ENCODE measurements at regions not wholly inside any gene's neighbourhood (a gene's known extent, or its start where the extent isn't known, plus 50 kb on each side); places are given as distances from the start of the nearest gene placed in this dataset.

DNA sequence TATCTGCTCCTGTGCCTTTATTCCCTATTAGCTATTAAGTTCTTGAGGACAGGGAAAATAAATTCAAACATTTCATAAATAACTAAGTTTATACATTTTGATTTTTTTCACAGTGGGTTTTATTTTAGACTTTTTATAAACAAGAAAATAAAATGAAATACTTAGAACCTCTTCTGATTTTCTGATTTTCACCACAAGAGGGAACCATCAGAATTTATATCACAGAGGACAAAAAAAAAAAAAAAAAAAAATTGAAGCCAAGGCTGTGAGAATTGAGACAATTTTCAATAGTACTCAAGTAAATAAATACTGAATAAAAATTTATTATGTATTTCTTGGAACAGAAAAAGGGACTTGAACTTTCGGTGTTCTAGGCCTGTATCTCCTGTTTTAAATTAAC lies 288.1 kb downstream of the SH3BGRL start:
- no peak overlapping the region for H2BK120ac ChIP-seq (ENCODE audit: low read depth, low read length)
- H3K9me3 ChIP-seq (replicated peaks in 1 of 2; ENCODE audit: control insufficient read depth in 2 of 2, insufficient read depth in 1 of 2, low read depth in 1 of 2, low read length in 2 of 2) = no peaks in the 10 kb centered on the region
- H2AFZ ChIP-seq (ENCODE audit: low read length) = no peak overlapping the region
- no peak overlapping the region for H2BK15ac ChIP-seq (ENCODE audit: low read length)
- no peak overlapping the region for H3K23ac ChIP-seq (ENCODE audit: low read depth, low read length, poor library complexity)
- H2AK5ac ChIP-seq (ENCODE audit: low read depth, low read length) = no peak overlapping the region
- H3K18ac ChIP-seq (ENCODE audit: low read length) = no peak overlapping the region
- H3K4me2 ChIP-seq (ENCODE audit: insufficient read depth, low read length, poor library complexity, severe bottlenecking) = no peak overlapping the region
- no peak for DNase-seq (ENCODE audit: low spot score)
- H4K91ac ChIP-seq (ENCODE audit: low read depth, low read length, poor library complexity) = no peak overlapping the region
- no peak overlapping the region for H2BK12ac ChIP-seq (ENCODE audit: low read length)
- no peak overlapping the region for H3K4me3 ChIP-seq (ENCODE audit: low read length in 2 of 2)
- no peaks in the 10 kb centered on the region for H3K36me3 ChIP-seq (replicated peaks in 1 of 2; ENCODE audit: control insufficient read depth in 2 of 2, insufficient read depth in 2 of 2, low read length in 2 of 2)
- H3K14ac ChIP-seq (ENCODE audit: low read length) = no peak overlapping the region
- no CpG with 5 or more reads among the region's 1 CpG for WGBS, 2 donors (ENCODE audit: extremely low coverage in 2 of 2, insufficient read length in 2 of 2, insufficient replicate concordance in 1 of 2)
- no peak overlapping the region for H3K27ac ChIP-seq (replicated peaks; ENCODE audit: low read length)
- H3K9ac ChIP-seq (ENCODE audit: low read depth, low read length, poor library complexity) = no peak overlapping the region
- H2BK5ac ChIP-seq (ENCODE audit: low read length) = no peak overlapping the region
- no peak overlapping the region for H4K8ac ChIP-seq (ENCODE audit: low read depth, low read length)
- H3K4me1 ChIP-seq (ENCODE audit: control insufficient read depth in 2 of 2, insufficient read depth in 1 of 2, low read depth in 1 of 2, low read length in 2 of 2) = no peaks in the 10 kb centered on the region
- no peak overlapping the region for H3K4ac ChIP-seq (ENCODE audit: low read length)
- H3K27me3 ChIP-seq (ENCODE audit: control insufficient read depth in 3 of 3, insufficient read depth in 3 of 3, low read depth in 1 of 3, low read length in 3 of 3) = no peaks in the 10 kb centered on the region
- H3K79me1 ChIP-seq (ENCODE audit: low read depth, low read length) = no peaks in the 10 kb centered on the region

DNA sequence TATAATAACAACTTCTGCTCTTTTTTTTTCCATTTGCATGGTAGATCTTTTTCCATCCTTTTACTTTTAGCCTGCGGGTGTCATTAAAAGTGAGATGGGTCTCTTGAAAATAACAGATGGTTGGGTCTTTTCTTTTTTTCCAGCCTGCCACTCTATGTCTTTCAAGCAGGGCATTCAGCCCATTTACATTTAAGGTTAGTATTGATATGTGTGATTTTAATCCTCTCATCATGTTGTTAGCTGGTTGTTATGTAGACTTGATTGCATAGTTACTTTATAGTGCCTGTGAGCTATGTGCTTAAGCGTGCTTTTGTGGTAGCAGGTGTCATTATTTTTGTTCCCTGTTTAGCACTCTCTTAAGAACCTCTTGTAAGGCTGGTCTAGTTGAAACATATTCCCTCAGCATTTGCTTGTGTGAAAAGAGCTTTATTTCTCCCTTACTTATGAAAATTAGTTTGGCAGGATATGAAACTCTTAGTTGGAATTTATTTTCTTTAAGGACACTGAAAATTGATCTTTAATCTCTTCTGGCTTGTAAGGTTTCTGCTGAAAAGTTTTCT lies 326.1 kb downstream of the SH3BGRL start:
- no peak overlapping the region for H2BK12ac ChIP-seq (ENCODE audit: low read length)
- H3K4me1 ChIP-seq (ENCODE audit: control insufficient read depth in 2 of 2, insufficient read depth in 1 of 2, low read depth in 1 of 2, low read length in 2 of 2) = no peaks in the 10 kb centered on the region
- H2BK15ac ChIP-seq (ENCODE audit: low read length) = no peak overlapping the region
- no peak overlapping the region for H4K91ac ChIP-seq (ENCODE audit: low read depth, low read length, poor library complexity)
- H3K27ac ChIP-seq (replicated peaks; ENCODE audit: low read length) = no peak overlapping the region
- H3K4me2 ChIP-seq (ENCODE audit: insufficient read depth, low read length, poor library complexity, severe bottlenecking) = no peak overlapping the region
- H2AFZ ChIP-seq (ENCODE audit: low read length) = no peak overlapping the region
- no peaks in the 10 kb centered on the region for H3K36me3 ChIP-seq (replicated peaks in 1 of 2; ENCODE audit: control insufficient read depth in 2 of 2, insufficient read depth in 2 of 2, low read length in 2 of 2)
- no peaks in the 10 kb centered on the region for H3K9me3 ChIP-seq (replicated peaks in 1 of 2; ENCODE audit: control insufficient read depth in 2 of 2, insufficient read depth in 1 of 2, low read depth in 1 of 2, low read length in 2 of 2)
- H3K14ac ChIP-seq (ENCODE audit: low read length) = no peak overlapping the region
- no peak overlapping the region for H3K23ac ChIP-seq (ENCODE audit: low read depth, low read length, poor library complexity)
- no peak overlapping the region for H2BK5ac ChIP-seq (ENCODE audit: low read length)
- no peak overlapping the region for H2AK5ac ChIP-seq (ENCODE audit: low read depth, low read length)
- no peak overlapping the region for H3K18ac ChIP-seq (ENCODE audit: low read length)
- no peak overlapping the region for H4K8ac ChIP-seq (ENCODE audit: low read depth, low read length)
- no peak overlapping the region for H3K4ac ChIP-seq (ENCODE audit: low read length)
- H2BK120ac ChIP-seq (ENCODE audit: low read depth, low read length) = no peak overlapping the region
- H3K79me1 ChIP-seq (ENCODE audit: low read depth, low read length) = no peaks in the 10 kb centered on the region
- H3K4me3 ChIP-seq (ENCODE audit: low read length in 2 of 2) = no peak overlapping the region
- WGBS, 2 donors (ENCODE audit: extremely low coverage in 2 of 2, insufficient read length in 2 of 2, insufficient replicate concordance in 1 of 2) = no CpG with 5 or more reads among the region's 2 CpGs
- H3K27me3 ChIP-seq (ENCODE audit: control insufficient read depth in 3 of 3, insufficient read depth in 3 of 3, low read depth in 1 of 3, low read length in 3 of 3) = no peaks in the 10 kb centered on the region
- no peak for DNase-seq (ENCODE audit: low spot score)
- no peak overlapping the region for H3K9ac ChIP-seq (ENCODE audit: low read depth, low read length, poor library complexity)

DNA sequence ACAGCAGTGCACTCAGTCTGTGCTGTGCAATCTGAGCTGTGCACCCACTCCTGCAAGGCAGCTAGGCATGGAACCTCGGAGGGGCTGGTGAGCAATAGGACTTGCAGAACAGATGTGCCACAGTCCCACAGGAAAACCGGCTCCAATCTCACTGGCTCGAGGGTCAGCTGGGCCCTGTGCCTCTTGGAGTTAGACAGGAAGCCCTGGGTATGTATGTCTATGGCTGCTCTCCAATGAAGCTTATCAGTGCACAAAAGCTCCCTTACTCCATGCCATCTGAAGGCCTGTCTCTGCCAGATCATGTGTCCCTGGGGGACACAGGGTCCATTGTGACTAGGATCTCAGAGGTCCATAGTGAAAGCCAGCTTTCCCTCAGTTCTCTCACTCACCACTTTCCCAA lies 335.8 kb downstream of the SH3BGRL start:
- Histone ChIP-seq H3K4me3 (ENCODE audit: low read length in 2 of 2) (no peak overlapping the region), H2BK12ac (ENCODE audit: low read length) (no peak overlapping the region), H3K36me3 (replicated peaks in 1 of 2; ENCODE audit: control insufficient read depth in 2 of 2, insufficient read depth in 2 of 2, low read length in 2 of 2) (no peaks in the 10 kb centered on the region), H3K27me3 (ENCODE audit: control insufficient read depth in 3 of 3, insufficient read depth in 3 of 3, low read depth in 1 of 3, low read length in 3 of 3) (no peaks in the 10 kb centered on the region), H4K8ac (ENCODE audit: low read depth, low read length) (no peak overlapping the region), H3K18ac (ENCODE audit: low read length) (no peak overlapping the region), H3K27ac (replicated peaks; ENCODE audit: low read length) (no peak overlapping the region), H3K4me1 (ENCODE audit: control insufficient read depth in 2 of 2, insufficient read depth in 1 of 2, low read depth in 1 of 2, low read length in 2 of 2) (no peaks in the 10 kb centered on the region), H4K91ac (ENCODE audit: low read depth, low read length, poor library complexity) (no peak overlapping the region), H3K9ac (ENCODE audit: low read depth, low read length, poor library complexity) (no peak overlapping the region), H2AFZ (ENCODE audit: low read length) (no peak overlapping the region), H3K79me1 (ENCODE audit: low read depth, low read length) (no peaks in the 10 kb centered on the region), H3K4me2 (ENCODE audit: insufficient read depth, low read length, poor library complexity, severe bottlenecking) (no peak overlapping the region), H3K23ac (ENCODE audit: low read depth, low read length, poor library complexity) (no peak overlapping the region), H3K9me3 (replicated peaks in 1 of 2; ENCODE audit: control insufficient read depth in 2 of 2, insufficient read depth in 1 of 2, low read depth in 1 of 2, low read length in 2 of 2) (no peaks in the 10 kb centered on the region), H2BK5ac (ENCODE audit: low read length) (no peak overlapping the region), H3K14ac (ENCODE audit: low read length) (no peak overlapping the region), H2BK120ac (ENCODE audit: low read depth, low read length) (no peak overlapping the region), H3K4ac (ENCODE audit: low read length) (no peak overlapping the region), H2AK5ac (ENCODE audit: low read depth, low read length) (no peak overlapping the region), H2BK15ac (ENCODE audit: low read length) (no peak overlapping the region)
- WGBS, 2 donors (ENCODE audit: extremely low coverage in 2 of 2, insufficient read length in 2 of 2, insufficient replicate concordance in 1 of 2) = no CpG with 5 or more reads among the region's 3 CpGs
- no peak for DNase-seq (ENCODE audit: low spot score)

DNA sequence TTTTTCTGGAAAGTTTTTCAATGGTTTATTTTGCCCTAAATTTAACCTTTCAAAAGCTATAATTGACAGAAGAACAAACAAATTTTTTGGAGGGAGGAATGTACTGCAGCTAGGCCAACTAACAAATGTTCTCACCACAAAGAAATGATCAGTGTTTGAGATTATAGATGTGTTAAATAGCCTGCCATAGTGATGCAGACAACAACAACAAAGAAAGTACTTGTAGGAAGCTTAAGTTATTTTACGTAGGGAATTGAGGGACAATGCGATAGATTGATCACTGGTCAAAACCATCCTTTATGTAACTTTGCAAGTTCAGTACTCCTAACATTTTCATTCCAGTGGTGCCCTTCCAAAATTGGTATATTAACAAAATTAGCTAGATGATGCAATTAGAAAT lies 340.4 kb downstream of the SH3BGRL start:
- no peaks in the 10 kb centered on the region for H3K36me3 ChIP-seq (replicated peaks in 1 of 2; ENCODE audit: control insufficient read depth in 2 of 2, insufficient read depth in 2 of 2, low read length in 2 of 2)
- H4K91ac ChIP-seq (ENCODE audit: low read depth, low read length, poor library complexity) = no peak overlapping the region
- H3K4ac ChIP-seq (ENCODE audit: low read length) = no peak overlapping the region
- no peak overlapping the region for H2BK12ac ChIP-seq (ENCODE audit: low read length)
- H2AFZ ChIP-seq (ENCODE audit: low read length) = no peak overlapping the region
- no peak overlapping the region for H3K4me3 ChIP-seq (ENCODE audit: low read length in 2 of 2)
- H2BK120ac ChIP-seq (ENCODE audit: low read depth, low read length) = no peak overlapping the region
- no peak overlapping the region for H3K23ac ChIP-seq (ENCODE audit: low read depth, low read length, poor library complexity)
- H2BK15ac ChIP-seq (ENCODE audit: low read length) = no peak overlapping the region
- no peak for DNase-seq (ENCODE audit: low spot score)
- no peak overlapping the region for H3K27ac ChIP-seq (replicated peaks; ENCODE audit: low read length)
- no peaks in the 10 kb centered on the region for H3K27me3 ChIP-seq (ENCODE audit: control insufficient read depth in 3 of 3, insufficient read depth in 3 of 3, low read depth in 1 of 3, low read length in 3 of 3)
- no CpG with 5 or more reads among the region's 2 CpGs for WGBS, 2 donors (ENCODE audit: extremely low coverage in 2 of 2, insufficient read length in 2 of 2, insufficient replicate concordance in 1 of 2)
- no peak overlapping the region for H2BK5ac ChIP-seq (ENCODE audit: low read length)
- H3K4me2 ChIP-seq (ENCODE audit: insufficient read depth, low read length, poor library complexity, severe bottlenecking) = no peak overlapping the region
- H2AK5ac ChIP-seq (ENCODE audit: low read depth, low read length) = no peak overlapping the region
- no peak overlapping the region for H3K18ac ChIP-seq (ENCODE audit: low read length)
- H3K4me1 ChIP-seq (ENCODE audit: control insufficient read depth in 2 of 2, insufficient read depth in 1 of 2, low read depth in 1 of 2, low read length in 2 of 2) = no peaks in the 10 kb centered on the region
- no peak overlapping the region for H4K8ac ChIP-seq (ENCODE audit: low read depth, low read length)
- no peak overlapping the region for H3K9ac ChIP-seq (ENCODE audit: low read depth, low read length, poor library complexity)
- no peaks in the 10 kb centered on the region for H3K79me1 ChIP-seq (ENCODE audit: low read depth, low read length)
- H3K9me3 ChIP-seq (replicated peaks in 1 of 2; ENCODE audit: control insufficient read depth in 2 of 2, insufficient read depth in 1 of 2, low read depth in 1 of 2, low read length in 2 of 2) = no peaks in the 10 kb centered on the region
- H3K14ac ChIP-seq (ENCODE audit: low read length) = no peak overlapping the region
